ENCODE measurements at regions not wholly inside any gene's neighbourhood (a gene's known extent, or its start where the extent isn't known, plus 50 kb on each side); places are given as distances from the start of the nearest gene placed in this dataset.
A peak's percentile ranks its signal among the peaks of the same experiment; 100 is the strongest.

DNA sequence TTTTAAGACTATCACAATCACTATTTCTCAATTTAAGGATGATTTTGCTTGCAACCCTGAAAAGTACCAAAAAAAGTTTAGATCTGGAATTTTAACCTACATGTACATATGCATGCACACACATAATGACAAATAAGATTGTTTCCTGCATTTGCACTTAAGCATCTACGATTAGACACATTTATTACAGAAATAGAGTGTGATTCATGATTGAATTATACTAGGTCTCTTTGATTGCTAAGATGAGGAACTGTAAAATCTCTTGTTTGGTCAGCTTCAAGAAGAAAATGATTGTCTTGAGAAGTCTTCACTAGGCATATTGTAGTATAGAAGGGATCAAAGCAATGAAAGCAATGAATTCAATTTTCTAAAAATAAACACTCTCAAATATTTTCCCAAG is 185.9 kb upstream of the AGR3 start:
- no peak for ATAC-seq (ENCODE audit: poor library complexity)
- Mint-ChIP-seq H3K4me1 (ENCODE audit: low read depth) (no peaks in the 10 kb centered on the region), H3K27me3 (no peaks in the 10 kb centered on the region), H3K36me3 (ENCODE audit: low read depth) (no peaks in the 10 kb centered on the region), H3K9me3 (no peaks in the 10 kb centered on the region), H3K27ac (no peak overlapping the region), H3K4me3 (no peak overlapping the region)
- H3K36me3 ChIP-seq (ENCODE audit: insufficient read depth, low read length) = no peaks in the 10 kb centered on the region
- H3K4me3 ChIP-seq (ENCODE audit: low read length) = no peak overlapping the region
- no peaks in the 10 kb centered on the region for H3K4me1 ChIP-seq (ENCODE audit: insufficient read depth, low read length)
- TF ChIP-seq, protein P1, sequence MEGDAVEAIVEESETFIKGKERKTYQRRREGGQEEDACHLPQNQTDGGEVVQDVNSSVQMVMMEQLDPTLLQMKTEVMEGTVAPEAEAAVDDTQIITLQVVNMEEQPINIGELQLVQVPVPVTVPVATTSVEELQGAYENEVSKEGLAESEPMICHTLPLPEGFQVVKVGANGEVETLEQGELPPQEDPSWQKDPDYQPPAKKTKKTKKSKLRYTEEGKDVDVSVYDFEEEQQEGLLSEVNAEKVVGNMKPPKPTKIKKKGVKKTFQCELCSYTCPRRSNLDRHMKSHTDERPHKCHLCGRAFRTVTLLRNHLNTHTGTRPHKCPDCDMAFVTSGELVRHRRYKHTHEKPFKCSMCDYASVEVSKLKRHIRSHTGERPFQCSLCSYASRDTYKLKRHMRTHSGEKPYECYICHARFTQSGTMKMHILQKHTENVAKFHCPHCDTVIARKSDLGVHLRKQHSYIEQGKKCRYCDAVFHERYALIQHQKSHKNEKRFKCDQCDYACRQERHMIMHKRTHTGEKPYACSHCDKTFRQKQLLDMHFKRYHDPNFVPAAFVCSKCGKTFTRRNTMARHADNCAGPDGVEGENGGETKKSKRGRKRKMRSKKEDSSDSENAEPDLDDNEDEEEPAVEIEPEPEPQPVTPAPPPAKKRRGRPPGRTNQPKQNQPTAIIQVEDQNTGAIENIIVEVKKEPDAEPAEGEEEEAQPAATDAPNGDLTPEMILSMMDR (IDR thresholded peaks at IDR 0.05) = no peak
- intact Hi-C loops (cut with DNase I, micrococcal nuclease) = loop anchor here in 1 of 2 experiments (10.0 kb wide), 1 partner anchor 457 kb away; no protein-coding TSS in a partner anchor
- H3K27ac ChIP-seq (ENCODE audit: low read depth in 1 of 2, low read length in 2 of 2) = no peak overlapping the region
- POLR2A ChIA-PET = no interaction called here
- no peak for DNase-seq
- no peaks in the 10 kb centered on the region for H3K9me3 ChIP-seq (ENCODE audit: control insufficient read depth in 1 of 2, insufficient read depth in 1 of 2, low read length in 2 of 2)
- CTCF ChIA-PET = no interaction called here
- H3K27me3 ChIP-seq (ENCODE audit: control insufficient read depth in 1 of 2, insufficient read depth in 2 of 2, low read length in 2 of 2) = no peaks in the 10 kb centered on the region

DNA sequence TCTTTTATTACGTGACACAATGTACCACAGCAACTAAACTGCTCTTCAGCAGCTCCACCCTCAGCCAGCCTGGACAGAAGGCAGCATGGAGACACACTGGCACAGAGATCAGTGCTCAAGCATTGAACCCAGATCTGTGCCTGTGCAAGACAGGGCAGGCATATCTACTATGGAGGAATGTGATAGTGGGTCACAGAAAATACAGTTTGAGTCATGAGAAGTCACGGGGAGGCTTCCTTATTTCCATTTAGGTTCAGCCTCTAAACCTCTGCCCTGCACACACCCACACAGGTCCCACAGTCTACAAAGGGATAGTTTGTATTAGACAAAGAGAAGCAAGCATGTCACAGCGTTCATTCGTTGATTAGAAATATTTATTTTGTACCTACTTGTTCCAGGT is 187.4 kb upstream of the AGR3 start:
- Histone ChIP-seq H3K27ac (ENCODE audit: low read depth in 1 of 2, low read length in 2 of 2) (no peak overlapping the region), H3K4me3 (ENCODE audit: low read length) (no peak overlapping the region), H3K27me3 (ENCODE audit: control insufficient read depth in 1 of 2, insufficient read depth in 2 of 2, low read length in 2 of 2) (no peaks in the 10 kb centered on the region), H3K36me3 (ENCODE audit: insufficient read depth, low read length) (no peaks in the 10 kb centered on the region), H3K9me3 (ENCODE audit: control insufficient read depth in 1 of 2, insufficient read depth in 1 of 2, low read length in 2 of 2) (no peaks in the 10 kb centered on the region), H3K4me1 (ENCODE audit: insufficient read depth, low read length) (no peaks in the 10 kb centered on the region)
- peak in 2 of 14 experiments; percentile 19 to 20 for DNase-seq
- no peaks in the 10 kb centered on the region for H3K4me1 Mint-ChIP-seq (ENCODE audit: low read depth)
- intact Hi-C loops (cut with DNase I, micrococcal nuclease) = loop anchor here in 1 of 2 experiments (10.0 kb wide), 1 partner anchor 456 kb away; no protein-coding TSS in a partner anchor
- ChIA-PET CTCF (no interaction called here), POLR2A (no interaction called here)
- no peak overlapping the region for H3K4me3 Mint-ChIP-seq
- no peaks in the 10 kb centered on the region for H3K27me3 Mint-ChIP-seq
- no peaks in the 10 kb centered on the region for H3K36me3 Mint-ChIP-seq (ENCODE audit: low read depth)
- H3K27ac Mint-ChIP-seq = no peak overlapping the region
- TF ChIP-seq, protein P1 (IDR thresholded peaks at IDR 0.05) = no peak
- ATAC-seq (ENCODE audit: poor library complexity) = no peak
- H3K9me3 Mint-ChIP-seq = no peaks in the 10 kb centered on the region

DNA sequence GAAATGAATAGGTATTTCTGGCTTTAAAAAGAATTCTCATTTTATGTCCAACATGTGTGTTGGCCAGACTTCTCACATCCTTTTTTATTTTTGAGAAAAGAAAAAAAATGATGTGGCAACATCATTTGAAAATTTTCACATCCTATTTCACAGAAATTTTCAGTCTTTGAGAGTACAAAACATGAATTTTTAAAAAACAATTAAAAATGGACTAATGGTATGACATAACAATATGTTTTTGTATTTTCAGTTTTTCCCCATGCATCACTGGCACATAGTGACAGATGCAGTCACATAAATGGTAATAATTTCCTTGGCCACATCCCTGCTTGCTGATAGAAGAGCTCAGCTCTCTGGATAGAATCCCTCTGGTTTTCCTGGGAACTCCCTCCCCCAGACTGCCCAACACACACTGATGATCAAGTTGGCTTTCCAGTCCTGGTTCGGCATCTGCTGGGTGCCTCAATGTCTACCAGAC is 188.5 kb upstream of the AGR3 start:
- DNase-seq = no peak
- ChIA-PET POLR2A (interaction anchor here (0.7 kb wide), 1 partner anchor 637 kb away, joined by 3 read pairs; no protein-coding TSS in a partner anchor), CTCF (no interaction called here)
- no peak for ATAC-seq (ENCODE audit: poor library complexity)
- Histone ChIP-seq H3K9me3 (ENCODE audit: control insufficient read depth in 1 of 2, insufficient read depth in 1 of 2, low read length in 2 of 2) (no peaks in the 10 kb centered on the region), H3K27ac (ENCODE audit: low read depth in 1 of 2, low read length in 2 of 2) (no peak overlapping the region), H3K4me3 (ENCODE audit: low read length) (no peak overlapping the region), H3K27me3 (ENCODE audit: control insufficient read depth in 1 of 2, insufficient read depth in 2 of 2, low read length in 2 of 2) (no peaks in the 10 kb centered on the region), H3K4me1 (ENCODE audit: insufficient read depth, low read length) (no peaks in the 10 kb centered on the region), H3K36me3 (ENCODE audit: insufficient read depth, low read length) (no peaks in the 10 kb centered on the region)
- Mint-ChIP-seq H3K27ac (no peak overlapping the region), H3K4me1 (ENCODE audit: low read depth) (no peaks in the 10 kb centered on the region), H3K27me3 (no peaks in the 10 kb centered on the region), H3K4me3 (no peak overlapping the region), H3K36me3 (ENCODE audit: low read depth) (no peaks in the 10 kb centered on the region), H3K9me3 (no peaks in the 10 kb centered on the region)
- intact Hi-C loops (cut with DNase I, micrococcal nuclease) = no loop called here
- TF ChIP-seq, protein P1 (IDR thresholded peaks at IDR 0.05) = no peak

Measured in CD4-positive, alpha-beta T cell (primary cell).